GM23338 (cell line): ENCODE measurements at regions not wholly inside any gene's neighbourhood (a gene's known extent, or its start where the extent isn't known, plus 50 kb on each side); places are given as distances from the start of the nearest gene placed in this dataset.

Experiments used
- ATAC-seq: fragments of 200-7000 bp; cut with Tn5 transposase; 3 replicates; pipeline ENCODE4 v1.9.1; 2020
- DNase-seq: peaks from one replicate; pipeline ENCODE4 v3.0.0-alpha.2; 2015; ENCODE audit warnings: low spot score
- H2AFZ ChIP-seq: fragments of 200-600 bp; sonication (generic); 2 replicates; pipeline ENCODE4 v1.8.0; 2016; ENCODE audit warnings: antibody characterized with exemption, mild to moderate bottlenecking, moderate library complexity
- H3F3A ChIP-seq: fragments of 200-600 bp; sonication (generic); replicated peaks from 2 replicates; pipeline ENCODE4 v1.8.0; 2017; ENCODE audit warnings: antibody characterized with exemption, mixed run types, low read depth
- H3K27ac ChIP-seq: fragments of 200-600 bp; sonication (generic); 2 replicates; pipeline ENCODE4 v1.6.1; 2016; ENCODE audit warnings: low read depth
- H3K27me3 ChIP-seq: fragments of 200-600 bp; sonication (generic); 2 replicates; pipeline ENCODE4 v1.8.0; 2016; ENCODE audit warnings: mild to moderate bottlenecking, mixed run types, moderate library complexity; ENCODE audit not compliant: insufficient read depth
- H3K36me3 ChIP-seq: fragments of 200-600 bp; sonication (generic); 2 replicates; pipeline ENCODE4 v1.8.0; 2016; ENCODE audit warnings: mild to moderate bottlenecking; ENCODE audit not compliant: insufficient read depth
- H3K4me1 ChIP-seq: fragments of 200-600 bp; sonication (generic); 2 replicates; pipeline ENCODE4 v1.8.0; 2016; ENCODE audit warnings: mild to moderate bottlenecking, moderate library complexity; ENCODE audit not compliant: insufficient read depth
- H3K4me2 ChIP-seq: fragments of 200-600 bp; sonication (generic); 2 replicates; pipeline ENCODE4 v1.7.1; 2017; ENCODE audit warnings: mixed run types
- H3K4me3 ChIP-seq: fragments of 200-600 bp; sonication (generic); 2 replicates; pipeline ENCODE4 v1.6.1; 2016; ENCODE audit warnings: mixed run types
- H3K79me2 ChIP-seq: fragments of 200-600 bp; sonication (generic); replicated peaks from 2 replicates; pipeline ENCODE4 v1.8.0; 2017; ENCODE audit warnings: mild to moderate bottlenecking; ENCODE audit not compliant: insufficient read depth
- H3K9me2 ChIP-seq: fragments of 200-600 bp; sonication (generic); 2 replicates; pipeline ENCODE4 v1.8.0; 2017; ENCODE audit not compliant: insufficient read depth
- H4K20me1 ChIP-seq: fragments of 200-600 bp; sonication (generic); replicated peaks from 2 replicates; pipeline ENCODE4 v1.8.0; 2017; ENCODE audit warnings: mild to moderate bottlenecking; ENCODE audit not compliant: insufficient read depth
- H3K27ac Mint-ChIP-seq: 2 replicates; pipeline ENCODE4 v1.8.0; 2020; ENCODE audit warnings: inconsistent platforms, mild to moderate bottlenecking, moderate library complexity, mixed read lengths
- H3K27me3 Mint-ChIP-seq: 3 replicates; pipeline ENCODE4 v1.8.0; 2022; ENCODE audit warnings: low read depth, mild to moderate bottlenecking, moderate library complexity, mixed read lengths, inconsistent platforms; ENCODE audit not compliant: insufficient read depth, poor library complexity
- H3K36me3 Mint-ChIP-seq: 3 replicates; pipeline ENCODE4 v1.8.0; 2021; ENCODE audit warnings: low read depth, mild to moderate bottlenecking, inconsistent platforms, moderate library complexity, mixed read lengths
- H3K4me1 Mint-ChIP-seq: 3 replicates; pipeline ENCODE4 v1.8.0; 2020; ENCODE audit warnings: mild to moderate bottlenecking, inconsistent platforms, mixed read lengths
- H3K4me3 Mint-ChIP-seq: 3 replicates; pipeline ENCODE4 v1.8.0; 2021; ENCODE audit warnings: moderate library complexity, mild to moderate bottlenecking, inconsistent platforms, mixed read lengths
- H3K9me3 Mint-ChIP-seq: 3 replicates; pipeline ENCODE4 v1.8.0; 2020; ENCODE audit warnings: moderate library complexity, mild to moderate bottlenecking, inconsistent platforms, mixed read lengths
- CREB1 ChIP-seq: fragments of 250-450 bp; sonication (Bioruptor Pico); IDR thresholded peaks from 2 replicates; pipeline ENCODE4 v1.5.0; 2020; ENCODE audit warnings: low read depth, mild to moderate bottlenecking, moderate library complexity
- CTCF ChIP-seq, 2 experiments: fragments of 200-600 bp in 1 of 2; sonication (generic) in 1 of 2; conservative IDR thresholded peaks; 2 replicates each; pipeline versions ENCODE4 v1.5.1 to v1.6.1; 2016 to 2017; ENCODE audit warnings: antibody characterized with exemption in 2 of 2, low read depth in 2 of 2, mild to moderate bottlenecking in 2 of 2, moderate library complexity in 1 of 2
- ETS1 ChIP-seq: IDR thresholded peaks from 2 replicates; pipeline ENCODE4 v1.6.1; 2016; ENCODE audit warnings: antibody characterized with exemption
- EZH2 ChIP-seq: fragments of 200-600 bp; sonication (generic); IDR thresholded peaks from one replicate; pipeline ENCODE4 v1.8.0; 2017; ENCODE audit warnings: antibody characterized with exemption, mild to moderate bottlenecking, low read depth; ENCODE audit not compliant: unreplicated experiment
- EZH2phosphoT487 ChIP-seq: fragments of 200-600 bp; sonication (generic); IDR thresholded peaks from one replicate; pipeline ENCODE4 v1.8.1; 2018; ENCODE audit warnings: antibody characterized with exemption; ENCODE audit not compliant: unreplicated experiment
- JUNB ChIP-seq: IDR thresholded peaks from one replicate; pipeline ENCODE4 v1.6.1; 2016; ENCODE audit warnings: antibody characterized with exemption; ENCODE audit not compliant: unreplicated experiment
- NANOG ChIP-seq: IDR thresholded peaks from 2 replicates; pipeline ENCODE4 v1.6.1; 2016; ENCODE audit warnings: antibody characterized with exemption, borderline replicate concordance
- POLR2AphosphoS5 ChIP-seq: IDR thresholded peaks from 2 replicates; pipeline ENCODE4 v1.6.1; 2016; ENCODE audit warnings: antibody characterized with exemption, low read depth
- STAT1 ChIP-seq: IDR thresholded peaks from one replicate; pipeline ENCODE4 v1.6.1; 2016; ENCODE audit warnings: antibody characterized with exemption; ENCODE audit not compliant: unreplicated experiment
- ZNF114 ChIP-seq: fragments of 250-450 bp; sonication (Bioruptor Pico); IDR thresholded peaks from 2 replicates; pipeline ENCODE4 v1.5.0; 2020; ENCODE audit warnings: mild to moderate bottlenecking, moderate library complexity
- ZNF331 ChIP-seq: fragments of 250-450 bp; sonication (Bioruptor Pico); IDR thresholded peaks from 2 replicates; pipeline ENCODE4 v1.5.0; 2020; ENCODE audit warnings: low read depth, mild to moderate bottlenecking, moderate library complexity
- ZNF462 ChIP-seq: fragments of 250-450 bp; sonication (Bioruptor Pico); IDR thresholded peaks from 2 replicates; pipeline ENCODE4 v1.5.0; 2020; ENCODE audit warnings: mild to moderate bottlenecking, moderate library complexity
- TF ChIP-seq, protein P1 (sequence below): IDR thresholded peaks from one replicate; pipeline ENCODE4 v1.6.1; 2018; ENCODE audit warnings: antibody characterized with exemption; ENCODE audit not compliant: unreplicated experiment

- no peak for ATAC-seq
- Histone ChIP-seq H3K4me1 (no peaks in the 10 kb centered on the region), H3K4me2 (no peak overlapping the region), H3K27ac (no peak overlapping the region), H3K36me3 (no peaks in the 10 kb centered on the region), H4K20me1 (no peaks in the 10 kb centered on the region), H3F3A (no peaks in the 10 kb centered on the region), H3K79me2 (no peaks in the 10 kb centered on the region), H2AFZ (no peak overlapping the region), H3K4me3 (no peak overlapping the region), H3K27me3 (no peaks in the 10 kb centered on the region), H3K9me2 (no peaks in the 10 kb centered on the region)
- DNase-seq = no peak
- Mint-ChIP-seq H3K27me3 (peaks cover 4% of the 10 kb centered on the region), H3K4me3 (no peak overlapping the region), H3K27ac (no peak overlapping the region), H3K36me3 (no peaks in the 10 kb centered on the region), H3K4me1 (no peaks in the 10 kb centered on the region), H3K9me3 (peaks cover 2% of the 10 kb centered on the region; the same call in 1 of the 3 replicates)
- TF ChIP-seq STAT1 = no peak
- TF ChIP-seq EZH2 = no peak
- TF ChIP-seq CTCF (conservative IDR thresholded peaks at IDR 0.05; ENCODE audit: low read depth in 2 of 2) = no peak
- TF ChIP-seq ZNF331 (CRISPR knock-in tag) = no peak
- TF ChIP-seq EZH2phosphoT487 = no peak
- no peak for TF ChIP-seq ZNF462
- TF ChIP-seq JUNB = no peak
- TF ChIP-seq, protein P1, sequence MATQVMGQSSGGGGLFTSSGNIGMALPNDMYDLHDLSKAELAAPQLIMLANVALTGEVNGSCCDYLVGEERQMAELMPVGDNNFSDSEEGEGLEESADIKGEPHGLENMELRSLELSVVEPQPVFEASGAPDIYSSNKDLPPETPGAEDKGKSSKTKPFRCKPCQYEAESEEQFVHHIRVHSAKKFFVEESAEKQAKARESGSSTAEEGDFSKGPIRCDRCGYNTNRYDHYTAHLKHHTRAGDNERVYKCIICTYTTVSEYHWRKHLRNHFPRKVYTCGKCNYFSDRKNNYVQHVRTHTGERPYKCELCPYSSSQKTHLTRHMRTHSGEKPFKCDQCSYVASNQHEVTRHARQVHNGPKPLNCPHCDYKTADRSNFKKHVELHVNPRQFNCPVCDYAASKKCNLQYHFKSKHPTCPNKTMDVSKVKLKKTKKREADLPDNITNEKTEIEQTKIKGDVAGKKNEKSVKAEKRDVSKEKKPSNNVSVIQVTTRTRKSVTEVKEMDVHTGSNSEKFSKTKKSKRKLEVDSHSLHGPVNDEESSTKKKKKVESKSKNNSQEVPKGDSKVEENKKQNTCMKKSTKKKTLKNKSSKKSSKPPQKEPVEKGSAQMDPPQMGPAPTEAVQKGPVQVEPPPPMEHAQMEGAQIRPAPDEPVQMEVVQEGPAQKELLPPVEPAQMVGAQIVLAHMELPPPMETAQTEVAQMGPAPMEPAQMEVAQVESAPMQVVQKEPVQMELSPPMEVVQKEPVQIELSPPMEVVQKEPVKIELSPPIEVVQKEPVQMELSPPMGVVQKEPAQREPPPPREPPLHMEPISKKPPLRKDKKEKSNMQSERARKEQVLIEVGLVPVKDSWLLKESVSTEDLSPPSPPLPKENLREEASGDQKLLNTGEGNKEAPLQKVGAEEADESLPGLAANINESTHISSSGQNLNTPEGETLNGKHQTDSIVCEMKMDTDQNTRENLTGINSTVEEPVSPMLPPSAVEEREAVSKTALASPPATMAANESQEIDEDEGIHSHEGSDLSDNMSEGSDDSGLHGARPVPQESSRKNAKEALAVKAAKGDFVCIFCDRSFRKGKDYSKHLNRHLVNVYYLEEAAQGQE = no peak
- TF ChIP-seq ETS1 = no peak
- TF ChIP-seq POLR2AphosphoS5 = no peak
- TF ChIP-seq ZNF114 = no peak
- TF ChIP-seq CREB1 = no peak
- TF ChIP-seq NANOG = no peak
These were observed 304.0 kb downstream of the QKI start for GRCh38 chr6:163718537-163718936.
